ENCODE measurements at regions not wholly inside any gene's neighbourhood (a gene's known extent, or its start where the extent isn't known, plus 50 kb on each side); places are given as distances from the start of the nearest gene placed in this dataset.

DNA sequence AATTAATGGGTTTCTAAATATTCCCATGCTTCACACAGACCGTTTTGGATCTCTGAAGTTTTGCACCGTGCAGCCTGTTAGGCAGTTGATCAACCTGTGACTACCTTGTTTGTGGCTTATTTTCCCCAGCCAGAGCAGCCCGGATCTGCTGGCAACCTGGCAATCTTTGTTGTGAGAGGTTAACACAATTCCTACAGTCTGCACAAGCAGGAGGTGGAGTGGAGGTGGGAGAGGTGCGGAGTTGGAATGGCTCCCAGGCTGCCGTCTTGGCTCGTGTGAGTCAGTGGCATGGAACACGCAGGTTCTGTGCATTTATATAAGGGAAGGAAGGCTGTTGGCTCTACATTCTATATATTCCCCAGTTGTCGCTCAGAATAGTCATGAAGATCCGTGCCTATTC is 70.9 kb upstream of the STOX2 start:
- DNase-seq: no peak
- Mint-ChIP-seq H3K4me3 (no peak overlapping the region), H3K36me3 (ENCODE audit: low read depth) (no peaks in the 10 kb centered on the region), H3K27me3 (peaks cover 19% of the 10 kb centered on the region), H3K4me1 (ENCODE audit: low read depth) (peaks cover 7% of the 10 kb centered on the region), H3K27ac (no peak overlapping the region), H3K9me3 (no peaks in the 10 kb centered on the region)
- ATAC-seq (ENCODE audit: poor library complexity): no peak
- Histone ChIP-seq H3K27me3 (ENCODE audit: control insufficient read depth in 1 of 2, insufficient read depth in 2 of 2, low read length in 2 of 2) (no peaks in the 10 kb centered on the region), H3K9me3 (ENCODE audit: control insufficient read depth in 1 of 2, insufficient read depth in 1 of 2, low read length in 2 of 2) (no peaks in the 10 kb centered on the region), H3K36me3 (ENCODE audit: insufficient read depth, low read length) (no peaks in the 10 kb centered on the region), H3K4me3 (ENCODE audit: low read length) (no peak overlapping the region), H3K4me1 (ENCODE audit: insufficient read depth, low read length) (no peaks in the 10 kb centered on the region), H3K27ac (ENCODE audit: low read depth in 1 of 2, low read length in 2 of 2) (no peak overlapping the region)
- no peak for TF ChIP-seq CTCF (IDR thresholded peaks at IDR 0.05)
- intact Hi-C loops (cut with DNase I, micrococcal nuclease): no loop called here
- ChIA-PET CTCF (no interaction called here), POLR2A (interaction anchor here (0.6 kb wide), 1 partner anchor 1763 kb away, joined by 4 read pairs; no protein-coding TSS in a partner anchor)

DNA sequence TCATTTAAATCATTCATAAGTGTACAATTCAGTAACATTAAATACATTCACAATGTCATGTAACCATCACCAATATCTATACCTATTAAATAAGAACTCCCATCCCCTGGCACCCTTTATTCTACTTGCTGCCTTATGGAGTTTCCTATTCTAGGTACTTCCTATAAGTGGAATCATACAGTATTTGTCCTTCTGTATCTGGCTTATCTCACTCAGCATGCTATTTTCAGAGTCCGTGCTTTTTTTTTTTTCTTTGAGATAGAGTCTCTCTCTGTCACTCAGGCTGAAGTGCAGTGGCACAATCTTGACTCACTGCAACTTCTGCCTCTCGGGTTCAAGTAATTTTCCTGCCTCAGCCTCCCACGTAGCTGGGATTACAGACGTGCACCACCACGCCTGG is 67.9 kb upstream of the STOX2 start:
- ATAC-seq (ENCODE audit: poor library complexity): no peak
- POLR2A ChIA-PET: no interaction called here
- DNase-seq: no peak
- Mint-ChIP-seq H3K27me3 (peaks cover 33% of the 10 kb centered on the region), H3K4me1 (ENCODE audit: low read depth) (no peaks in the 10 kb centered on the region), H3K9me3 (no peaks in the 10 kb centered on the region), H3K27ac (no peak overlapping the region), H3K36me3 (ENCODE audit: low read depth) (no peaks in the 10 kb centered on the region), H3K4me3 (no peak overlapping the region)
- Histone ChIP-seq H3K4me1 (ENCODE audit: insufficient read depth, low read length) (no peaks in the 10 kb centered on the region), H3K9me3 (ENCODE audit: control insufficient read depth in 1 of 2, insufficient read depth in 1 of 2, low read length in 2 of 2) (no peaks in the 10 kb centered on the region), H3K27me3 (ENCODE audit: control insufficient read depth in 1 of 2, insufficient read depth in 2 of 2, low read length in 2 of 2) (peaks cover 0 to 9% of the 10 kb centered on the region in 2 experiments), H3K36me3 (ENCODE audit: insufficient read depth, low read length) (no peaks in the 10 kb centered on the region), H3K27ac (ENCODE audit: low read depth in 1 of 2, low read length in 2 of 2) (no peak overlapping the region), H3K4me3 (ENCODE audit: low read length) (no peak overlapping the region)
- CTCF ChIA-PET: no interaction called here
- no peak for TF ChIP-seq CTCF (IDR thresholded peaks at IDR 0.05)
- intact Hi-C loops (cut with DNase I, micrococcal nuclease): no loop called here

GRCh38 chr4:183838987-183839712 is 66.0 kb upstream of the STOX2 start:
- DNase-seq (no peak), ATAC-seq (ENCODE audit: poor library complexity) (no peak)
- Mint-ChIP-seq H3K27ac (no peak overlapping the region), H3K36me3 (ENCODE audit: low read depth) (no peaks in the 10 kb centered on the region), H3K9me3 (no peaks in the 10 kb centered on the region), H3K27me3 (peaks cover 33% of the 10 kb centered on the region), H3K4me1 (ENCODE audit: low read depth) (no peaks in the 10 kb centered on the region), H3K4me3 (no peak overlapping the region)
- Histone ChIP-seq H3K9me3 (ENCODE audit: control insufficient read depth in 1 of 2, insufficient read depth in 1 of 2, low read length in 2 of 2) (no peaks in the 10 kb centered on the region), H3K27ac (ENCODE audit: low read depth in 1 of 2, low read length in 2 of 2) (no peak overlapping the region), H3K36me3 (ENCODE audit: insufficient read depth, low read length) (no peaks in the 10 kb centered on the region), H3K27me3 (ENCODE audit: control insufficient read depth in 1 of 2, insufficient read depth in 2 of 2, low read length in 2 of 2) (peaks cover 0 to 9% of the 10 kb centered on the region in 2 experiments), H3K4me3 (ENCODE audit: low read length) (no peak overlapping the region), H3K4me1 (ENCODE audit: insufficient read depth, low read length) (no peaks in the 10 kb centered on the region)
- no peak for TF ChIP-seq CTCF (IDR thresholded peaks at IDR 0.05)
- CTCF ChIA-PET: no interaction called here
- intact Hi-C loops (cut with DNase I, micrococcal nuclease): no loop called here
- POLR2A ChIA-PET: no interaction called here

Data from CD4-positive, alpha-beta T cell (primary cell).